NCI-H345 treated with DMSO at 0.1 percent for 48 hours (cell line): ENCODE measurements at regions not wholly inside any gene's neighbourhood (a gene's known extent, or its start where the extent isn't known, plus 50 kb on each side); places are given as distances from the start of the nearest gene placed in this dataset.
"Not testable (repeated sequence)": the region's sequence is repeated elsewhere in the genome, so short reads cannot be mapped to it uniquely, and the experiment has no call there.

Source experiments
- DNase-seq: peaks from one replicate; lab custom pipeline; 2025; ENCODE audit not compliant: unreplicated experiment; lab: John Stamatoyannopoulos, UW

- no peak for DNase-seq
Observed at GRCh38 chr3:194189243-194189791, 53.4 kb downstream of the HES1 start.

- not testable (repeated sequence) for DNase-seq
Observed at GRCh38 chr3:194191850-194192249, 55.9 kb downstream of the HES1 start.

DNA sequence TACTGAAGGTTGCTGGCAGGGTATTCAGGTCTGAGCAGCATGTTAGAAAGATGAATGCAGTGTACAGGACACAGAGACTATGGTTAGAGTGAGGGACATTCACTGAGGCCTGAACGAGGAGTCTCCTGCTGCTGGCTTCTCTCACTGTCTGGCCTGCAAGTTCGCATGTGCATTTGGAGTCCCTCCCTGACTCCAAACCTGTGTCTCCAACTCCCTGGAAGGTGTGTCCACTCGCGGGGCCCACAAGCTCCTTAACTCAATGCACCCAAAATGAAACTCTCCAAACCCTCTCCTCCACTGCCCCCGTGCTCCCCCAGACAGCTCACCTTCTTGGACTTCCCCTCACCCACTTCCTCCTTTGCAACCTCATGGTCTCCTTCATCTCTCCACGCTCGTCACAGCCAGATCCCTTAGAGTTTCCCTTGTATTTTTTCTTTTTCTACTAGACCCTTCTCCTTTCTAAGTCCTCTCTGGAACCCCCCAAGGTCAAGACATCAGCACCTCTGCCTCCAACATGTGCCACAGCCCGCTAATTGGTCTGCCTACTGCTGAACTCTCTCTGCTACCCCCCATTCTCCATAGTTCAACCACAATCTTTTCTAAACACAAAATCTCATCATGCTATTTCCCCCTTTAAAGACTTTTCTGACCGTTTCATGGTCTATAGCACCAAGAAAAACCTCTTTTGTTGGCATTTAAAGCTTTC, 58.3 kb downstream of the HES1 start:
- DNase-seq = no peak

DNA sequence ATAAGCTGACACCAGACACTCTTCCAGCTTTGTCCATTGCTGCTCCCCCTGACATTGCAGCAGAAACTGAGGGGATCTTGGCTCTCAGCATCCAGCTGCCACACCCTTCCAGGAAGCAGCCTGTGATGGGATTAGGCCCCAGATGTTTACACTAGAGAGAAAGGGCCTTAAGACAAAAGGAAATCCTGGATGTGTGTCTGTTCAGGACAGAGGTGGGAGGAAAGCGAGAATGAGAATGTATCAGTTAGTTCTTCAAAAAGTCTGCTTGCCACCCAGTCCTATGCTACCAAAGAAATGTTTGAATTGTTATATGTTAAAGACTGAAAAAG, 58.8 kb downstream of the HES1 start:
- DNase-seq = no peak

DNA sequence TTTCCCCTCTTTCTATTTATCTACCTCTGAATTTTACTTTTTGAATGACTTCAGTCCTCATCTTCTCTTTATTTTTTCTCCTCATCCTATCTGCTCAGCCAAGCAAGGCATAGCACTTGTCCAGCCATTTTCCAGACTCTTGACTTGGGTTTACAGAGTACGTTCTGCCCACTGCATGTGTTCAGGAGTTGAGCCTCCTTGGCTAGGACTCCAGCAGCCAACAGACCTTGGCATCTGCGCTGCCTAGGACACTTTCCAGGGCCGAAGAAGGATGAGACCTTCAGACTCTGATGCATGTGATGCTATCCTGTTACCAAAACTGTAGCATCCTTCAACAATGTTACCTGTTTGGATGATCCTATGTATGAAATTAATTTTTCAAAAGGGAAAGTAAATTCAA, 59.7 kb downstream of the HES1 start:
- DNase-seq = no peak

GRCh38 chr3:194196876-194197275, 60.9 kb downstream of the HES1 start:
- DNase-seq = no peak

- DNase-seq = no peak
Observed at GRCh38 chr3:194197396-194197960, 61.5 kb downstream of the HES1 start.

- DNase-seq = no peak
Observed at GRCh38 chr3:194197981-194198695, 62.2 kb downstream of the HES1 start.

- DNase-seq = no peak
Observed at GRCh38 chr3:194198938-194199337, 63.0 kb downstream of the HES1 start.

- no peak for DNase-seq
Observed at GRCh38 chr3:194200422-194201081, 64.6 kb downstream of the HES1 start.

DNA sequence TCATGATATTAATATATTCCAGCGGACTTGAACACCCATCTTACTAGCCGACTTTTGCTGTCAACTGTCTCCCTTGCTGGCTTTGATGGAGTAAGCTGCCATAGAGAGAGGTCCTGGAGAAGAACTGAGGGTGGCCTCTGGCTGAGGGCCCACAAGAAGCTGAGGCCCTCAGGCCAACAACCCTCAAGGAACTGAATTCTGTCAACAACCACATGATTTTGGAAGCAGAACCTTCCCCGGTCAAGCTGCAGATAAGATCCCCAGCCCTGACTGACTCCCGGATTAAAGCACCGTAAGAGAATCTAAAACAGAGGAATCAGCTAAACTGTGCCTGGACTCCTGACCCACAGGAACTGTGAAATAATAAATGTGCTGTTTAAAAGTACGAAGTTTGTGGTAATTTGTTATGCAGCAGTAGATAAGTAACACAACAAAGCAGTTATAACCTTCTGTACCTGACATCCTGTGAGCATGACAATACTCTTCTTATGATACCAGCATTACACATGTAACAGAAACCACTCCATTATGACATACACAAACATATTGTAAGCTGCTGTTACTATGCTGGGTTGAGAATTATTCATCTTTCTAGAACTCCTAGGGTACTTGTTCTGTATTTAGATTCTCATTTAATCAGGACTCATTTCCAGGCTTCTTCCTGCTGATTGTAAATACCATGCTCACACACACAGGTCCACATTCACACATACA, 66.2 kb downstream of the HES1 start:
- DNase-seq = no peak

DNA sequence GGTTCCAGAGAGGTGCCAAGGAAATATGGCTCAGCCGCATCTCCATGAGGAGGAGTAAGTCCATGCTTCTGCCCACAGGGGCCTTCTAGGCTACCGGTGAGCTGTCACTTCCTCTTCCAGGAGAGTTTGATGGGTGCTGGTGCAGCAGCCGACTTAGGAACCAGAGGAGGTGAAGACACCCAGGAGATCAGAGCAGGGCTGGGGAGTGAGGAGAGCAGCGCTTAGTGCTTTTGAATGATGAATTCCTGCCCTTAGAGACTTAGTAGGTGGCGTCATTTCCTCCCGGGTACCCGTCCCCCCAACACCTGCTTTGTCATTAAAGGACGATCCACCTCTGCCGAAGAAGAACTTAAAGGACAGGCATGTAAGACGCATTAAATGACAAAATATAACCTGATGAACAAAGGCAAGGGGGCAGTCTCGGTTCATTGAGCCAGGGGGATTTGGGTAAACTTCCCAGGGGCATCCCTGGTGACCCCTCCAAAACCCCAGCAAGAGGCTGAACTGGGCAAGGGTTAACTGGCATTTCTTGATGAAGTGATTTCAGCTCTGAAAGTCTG, 67.6 kb downstream of the HES1 start:
- DNase-seq = no peak

GRCh38 chr3:194204042-194204987, 68.4 kb downstream of the HES1 start:
- DNase-seq = peak; percentile 42

DNA sequence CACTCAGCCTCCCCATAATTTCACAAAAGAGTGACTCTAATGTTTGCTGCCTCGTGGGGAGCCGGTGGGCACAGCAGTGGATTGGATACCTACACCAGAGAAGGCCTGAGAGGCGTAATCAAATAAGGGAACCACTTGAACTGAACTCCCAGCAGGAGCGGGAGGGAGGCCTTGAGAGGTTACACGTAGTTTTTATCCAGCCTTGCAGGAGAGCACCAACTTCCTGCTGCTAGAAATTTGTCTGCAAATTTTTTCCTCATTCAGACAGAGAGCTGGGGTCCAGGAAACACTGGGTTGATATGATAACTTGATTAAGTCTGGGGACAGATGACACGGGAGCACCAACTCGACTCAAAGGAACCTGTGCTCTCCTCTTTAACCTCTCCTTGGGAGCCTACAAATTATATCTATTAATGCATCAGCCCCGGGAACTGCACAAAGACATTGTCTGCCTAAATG, 69.8 kb downstream of the HES1 start:
- DNase-seq = peak; percentile 79

DNA sequence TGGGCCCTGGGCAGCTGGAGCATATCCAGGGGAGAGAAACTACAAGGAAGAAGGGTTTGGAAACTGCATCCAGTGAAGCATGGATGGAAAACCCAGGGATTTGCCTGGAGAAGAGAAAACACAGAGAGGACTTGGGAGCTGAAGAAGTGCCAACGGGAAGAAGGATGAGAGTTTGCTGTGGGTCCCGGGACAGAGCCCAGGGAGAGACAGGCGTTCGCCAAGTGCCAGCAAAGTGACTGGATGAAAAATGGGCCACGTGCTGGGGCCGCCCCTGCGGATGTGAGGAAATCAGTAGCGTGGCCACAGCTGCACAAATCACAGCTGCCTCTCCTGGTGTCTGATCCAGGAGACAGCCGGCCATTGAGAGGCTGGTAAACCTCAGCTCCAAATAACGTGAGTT, 70.4 kb downstream of the HES1 start:
- DNase-seq = no peak

- DNase-seq = no peak
Observed at GRCh38 chr3:194208709-194209108, 72.8 kb downstream of the HES1 start.

- DNase-seq = no peak
Observed at GRCh38 chr3:194212161-194212844, 76.4 kb downstream of the HES1 start.

- no peak for DNase-seq
Observed at GRCh38 chr3:194212845-194213331, 76.9 kb downstream of the HES1 start.

DNA sequence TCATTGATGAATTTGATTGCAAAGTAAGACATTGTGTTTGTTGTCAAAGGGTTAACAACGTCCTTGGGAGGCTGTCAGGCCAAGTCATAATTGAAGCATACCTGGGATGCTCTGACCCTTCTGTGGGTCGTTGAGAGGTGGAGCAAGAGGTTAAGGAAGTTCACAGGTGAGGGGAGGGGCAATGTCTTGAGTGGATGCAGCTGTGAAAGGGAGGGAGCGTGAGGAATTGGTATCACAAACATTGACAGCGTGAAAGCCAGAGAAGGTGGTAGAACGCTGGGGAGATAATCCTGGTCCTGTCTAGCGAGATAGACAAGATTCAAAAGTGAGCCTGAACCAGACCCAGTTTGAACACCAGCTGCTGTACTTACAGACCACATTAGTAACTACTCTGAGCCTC, 79.4 kb downstream of the HES1 start:
- DNase-seq = no peak
